Bone marrow (tissue), 2 donors: ENCODE measurements at regions not wholly inside any gene's neighbourhood (a gene's known extent, or its start where the extent isn't known, plus 50 kb on each side); places are given as distances from the start of the nearest gene placed in this dataset.

Source experiments
- DNase-seq, 2 donors: peaks; one replicate each; lab custom pipeline; 2025; lab: John Stamatoyannopoulos, UW

- no peak for DNase-seq
Measured at GRCh38 chr10:88023676-88024075, 160.3 kb downstream of the PTEN start.

GRCh38 chr10:88026031-88026430, 162.6 kb downstream of the PTEN start:
- no peak for DNase-seq

GRCh38 chr10:88027570-88027969, 164.1 kb downstream of the PTEN start:
- peak; percentile 8 to 27 for DNase-seq

GRCh38 chr10:88028072-88028471, 164.6 kb downstream of the PTEN start:
- no peak for DNase-seq

- DNase-seq, result no peak
Measured at GRCh38 chr10:88028654-88029053, 165.2 kb downstream of the PTEN start.

GRCh38 chr10:88032566-88032965, 169.1 kb downstream of the PTEN start:
- no peak for DNase-seq

GRCh38 chr10:88033385-88033784, 170.0 kb downstream of the PTEN start:
- peak in 1 of 2 donors; percentile 21 for DNase-seq

- DNase-seq, result no peak
Measured at GRCh38 chr10:88033793-88034192, 170.4 kb downstream of the PTEN start.

GRCh38 chr10:88036126-88036525, 172.7 kb downstream of the PTEN start:
- DNase-seq, result no peak

GRCh38 chr10:88037623-88038022, 174.2 kb downstream of the PTEN start:
- no peak for DNase-seq

- DNase-seq, result no peak
Measured at GRCh38 chr10:88038268-88038667, 174.8 kb downstream of the PTEN start.

GRCh38 chr10:88039496-88040200, 176.2 kb downstream of the PTEN start:
- DNase-seq, result no peak

GRCh38 chr10:88041243-88042159, 178.1 kb downstream of the PTEN start:
- DNase-seq, result no peak

- DNase-seq, result peak in 1 of 2 donors; percentile 37
Measured at GRCh38 chr10:88042160-88043100, 179.0 kb downstream of the PTEN start.

GRCh38 chr10:88045096-88045495, 181.7 kb downstream of the PTEN start:
- DNase-seq, result no peak

- DNase-seq, result peak in 1 of 2 donors; percentile 53
Measured at GRCh38 chr10:88045656-88046415, 182.4 kb downstream of the PTEN start.

- no peak for DNase-seq
Measured at GRCh38 chr10:88047579-88047978, 184.2 kb downstream of the PTEN start.

- no peak for DNase-seq
Measured at GRCh38 chr10:88048312-88048711, 184.9 kb downstream of the PTEN start.

- DNase-seq, result no peak
Measured at GRCh38 chr10:88049204-88049603, 185.8 kb downstream of the PTEN start.

GRCh38 chr10:88057720-88058119, 194.3 kb downstream of the PTEN start:
- no peak for DNase-seq

- DNase-seq, result no peak
Measured at GRCh38 chr10:88058750-88059149, 195.3 kb downstream of the PTEN start.
